SU-DHL-6 (cell line): ENCODE measurements at regions not wholly inside any gene's neighbourhood (a gene's known extent, or its start where the extent isn't known, plus 50 kb on each side); places are given as distances from the start of the nearest gene placed in this dataset.

Source experiments
- CTCF ChIP-seq: fragments of 200-600 bp; sonication (generic); IDR thresholded peaks from one replicate; pipeline ENCODE4 v1.5.1; 2017; ENCODE audit warnings: antibody characterized with exemption, mild to moderate bottlenecking, low read length, moderate library complexity; ENCODE audit not compliant: insufficient read depth, poor library complexity, severe bottlenecking
- EZH2phosphoT487 ChIP-seq: fragments of 200-600 bp; sonication (generic), shearing (Covaris generic); conservative IDR thresholded peaks from 2 replicates; pipeline ENCODE4 v1.6.1; 2018; ENCODE audit warnings: mild to moderate bottlenecking, antibody characterized with exemption, low read length, moderate library complexity, mixed read lengths

DNA sequence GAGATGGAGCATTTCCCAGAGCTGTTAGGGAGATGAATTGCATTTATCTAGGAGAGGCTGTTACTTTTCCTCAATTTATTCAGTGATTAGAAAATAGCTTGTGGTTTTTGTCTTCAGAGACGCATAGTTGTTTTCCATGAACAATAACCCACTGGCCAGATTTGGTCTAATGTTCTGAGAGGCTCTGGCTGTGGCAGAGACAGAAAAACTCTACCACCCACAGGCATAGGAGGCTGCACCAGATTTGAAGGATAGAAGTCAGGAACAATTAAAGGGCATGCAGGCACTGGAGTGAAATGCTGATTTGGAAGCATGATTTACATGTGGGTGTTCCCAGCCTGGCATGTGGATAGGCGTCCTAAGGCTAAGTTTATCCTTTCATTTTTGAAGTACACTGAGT lies 143.5 kb downstream of the NFKBIZ start:
- TF ChIP-seq CTCF (no peak), EZH2phosphoT487 (no peak)
